H1 (cell line): ENCODE measurements at regions not wholly inside any gene's neighbourhood (a gene's known extent, or its start where the extent isn't known, plus 50 kb on each side); places are given as distances from the start of the nearest gene placed in this dataset.

Experiments used
- CTCF ChIA-PET: fragments of 300-600 bp; sonication (Branson Sonifier 250); formaldehyde crosslinking; loops from one replicate; lab custom pipeline; 2021; ENCODE audit not compliant: partially characterized antibody; lab: Charles Lee
- POLR2A ChIA-PET: fragments of 300-600 bp; sonication (Branson Sonifier 250); formaldehyde crosslinking; loops from one replicate; lab custom pipeline; 2021; ENCODE audit warnings: inconsistent platforms; ENCODE audit not compliant: partially characterized antibody; lab: Charles Lee
- DNase-seq, 2 experiments: peaks; one replicate each; pipeline versions ENCODE4 v3.0.0 to v3.0.0-alpha.2; 2010 to 2022; ENCODE audit warnings: low spot score in 2 of 2, low read depth in 1 of 2, mixed read lengths in 1 of 2
- FAIRE-seq: peaks from 2 replicates; lab custom pipeline; 2011; peaks lifted over from hg19 to GRCh38; lab: Jason Lieb, UNC
- H2AFZ ChIP-seq: 2 replicates; pipeline ENCODE4 v1.8.1; 2012; ENCODE audit warnings: low read length, inconsistent platforms
- H2AK5ac ChIP-seq: 2 replicates; pipeline ENCODE4 v1.6.1; 2013; ENCODE audit warnings: low read depth, low read length
- H2BK120ac ChIP-seq: replicated peaks from 2 replicates; pipeline ENCODE3; 2013; ENCODE audit warnings: low read depth, low read length, inconsistent platforms
- H2BK12ac ChIP-seq: 2 replicates; pipeline ENCODE4 v1.6.1; 2013; ENCODE audit warnings: low read depth, low read length
- H2BK15ac ChIP-seq: 2 replicates; pipeline ENCODE4 v1.6.1; 2013; ENCODE audit warnings: low read length
- H2BK20ac ChIP-seq: 2 replicates; pipeline ENCODE4 v1.6.1; 2013; ENCODE audit warnings: low read length
- H2BK5ac ChIP-seq: 2 replicates; pipeline ENCODE4 v1.6.1; 2013; ENCODE audit warnings: low read depth, low read length
- H3K14ac ChIP-seq: 2 replicates; pipeline ENCODE4 v1.6.1; 2013; ENCODE audit warnings: inconsistent platforms; ENCODE audit not compliant: insufficient read length
- H3K18ac ChIP-seq: 2 replicates; pipeline ENCODE4 v1.6.1; 2013; ENCODE audit warnings: low read length; ENCODE audit errors: extremely low read depth
- H3K23ac ChIP-seq: 2 replicates; pipeline ENCODE4 v1.6.1; 2013; ENCODE audit warnings: inconsistent platforms; ENCODE audit not compliant: insufficient read length
- H3K23me2 ChIP-seq: 2 replicates; pipeline ENCODE4 v1.6.1; 2013; ENCODE audit warnings: low read depth, low read length
- H3K27ac ChIP-seq: 2 replicates; pipeline ENCODE4 v1.6.1; 2011; ENCODE audit warnings: low read depth, low read length, inconsistent platforms
- H3K27me3 ChIP-seq, 4 experiments: replicated peaks in 1 of 4; 1 replicate in 1 of 4; 2 replicates in 3 of 4; pipeline versions ENCODE4 v1.6.1 to v1.8.1; 2011 to 2013; ENCODE audit warnings: low read length in 3 of 4, mild to moderate bottlenecking in 3 of 4, inconsistent platforms in 2 of 4, mixed read lengths in 2 of 4, moderate library complexity in 1 of 4; ENCODE audit not compliant: control insufficient read depth in 3 of 4, insufficient read depth in 3 of 4; ENCODE audit errors: extremely low read depth in 1 of 4
- H3K36me3 ChIP-seq, 4 experiments: 2 replicates each; pipeline versions ENCODE4 v1.6.1 to v1.8.1; 2011 to 2013; ENCODE audit warnings: mild to moderate bottlenecking in 4 of 4, low read length in 3 of 4, moderate library complexity in 2 of 4, control low read depth in 1 of 4, inconsistent platforms in 1 of 4; ENCODE audit not compliant: insufficient read depth in 4 of 4, control insufficient read depth in 2 of 4
- H3K4ac ChIP-seq: replicated peaks from 2 replicates; pipeline ENCODE3; 2013; ENCODE audit warnings: low read length, low read depth, mixed read lengths, inconsistent platforms; ENCODE audit not compliant: insufficient read length
- H3K4me1 ChIP-seq, 4 experiments: replicated peaks in 1 of 4; 1 replicate in 1 of 4; 2 replicates in 3 of 4; pipeline versions ENCODE4 v1.6.1 to v1.8.1; 2011 to 2013; ENCODE audit warnings: low read length in 3 of 4, inconsistent platforms in 2 of 4, mixed read lengths in 1 of 4; ENCODE audit not compliant: insufficient read depth in 4 of 4, control insufficient read depth in 3 of 4
- H3K4me2 ChIP-seq, 2 experiments: 2 replicates each; pipeline versions ENCODE4 v1.6.1 to v1.8.1; 2011 to 2013; ENCODE audit warnings: low read depth in 2 of 2, low read length in 2 of 2, control low read depth in 1 of 2, inconsistent platforms in 1 of 2, mild to moderate bottlenecking in 1 of 2; ENCODE audit not compliant: insufficient read depth in 1 of 2
- H3K4me3 ChIP-seq, 4 experiments: fragments of 200-600, 300-600 bp in 1 of 4; sonication (generic), shearing (Covaris generic), sonication (Bioruptor Twin) in 1 of 4; 2 replicates each; pipeline versions ENCODE4 v1.5.1 to v1.8.1; 2011 to 2016; ENCODE audit warnings: low read length in 4 of 4, low read depth in 3 of 4, control low read depth in 2 of 4, inconsistent platforms in 2 of 4, mild to moderate bottlenecking in 2 of 4, mixed read lengths in 1 of 4, moderate library complexity in 1 of 4; ENCODE audit not compliant: insufficient read depth in 2 of 4; ENCODE audit errors: extremely low read depth in 1 of 4
- H3K56ac ChIP-seq: replicated peaks from 2 replicates; pipeline ENCODE3; 2013; ENCODE audit warnings: low read depth, mild to moderate bottlenecking, mixed read lengths, low read length, inconsistent platforms; ENCODE audit not compliant: insufficient read length
- H3K79me1 ChIP-seq: 2 replicates; pipeline ENCODE4 v1.6.1; 2013; ENCODE audit warnings: low read depth, low read length, control low read depth
- H3K79me2 ChIP-seq, 2 experiments: 2 replicates each; pipeline versions ENCODE4 v1.6.1 to v1.8.1; 2012 to 2013; ENCODE audit warnings: low read length in 2 of 2, mild to moderate bottlenecking in 2 of 2, inconsistent platforms in 1 of 2; ENCODE audit not compliant: insufficient read depth in 2 of 2, control insufficient read depth in 1 of 2
- H3K9ac ChIP-seq, 4 experiments: replicated peaks in 1 of 4; 1 replicate in 1 of 4; 2 replicates in 3 of 4; pipeline versions ENCODE4 v1.6.1 to v1.8.1; 2011 to 2013; ENCODE audit warnings: low read depth in 3 of 4, low read length in 3 of 4, control low read depth in 2 of 4, mild to moderate bottlenecking in 2 of 4, moderate library complexity in 2 of 4, inconsistent platforms in 1 of 4; ENCODE audit errors: extremely low read depth in 1 of 4
- H3K9me3 ChIP-seq, 2 experiments: 2 replicates each; pipeline versions ENCODE4 v1.6.1 to v1.8.1; 2012 to 2013; ENCODE audit warnings: mild to moderate bottlenecking in 2 of 2, moderate library complexity in 2 of 2, control low read depth in 1 of 2, inconsistent platforms in 1 of 2, low read depth in 1 of 2, low read length in 1 of 2, mixed read lengths in 1 of 2; ENCODE audit not compliant: insufficient read depth in 2 of 2
- H4K20me1 ChIP-seq, 2 experiments: replicated peaks in 1 of 2; 2 replicates each; pipeline versions ENCODE3 to v1.8.1; 2011 to 2013; ENCODE audit warnings: inconsistent platforms in 2 of 2, low read length in 2 of 2, mild to moderate bottlenecking in 1 of 2; ENCODE audit not compliant: insufficient read depth in 2 of 2, control insufficient read depth in 1 of 2
- H4K5ac ChIP-seq: 2 replicates; pipeline ENCODE4 v1.6.1; 2013; ENCODE audit warnings: low read length, low read depth, mixed read lengths, inconsistent platforms; ENCODE audit not compliant: insufficient read length
- H4K8ac ChIP-seq: 2 replicates; pipeline ENCODE4 v1.8.0; 2013; ENCODE audit warnings: mild to moderate bottlenecking, moderate library complexity, low read length, inconsistent platforms; ENCODE audit not compliant: insufficient read depth; ENCODE audit errors: extremely low read depth
- H4K91ac ChIP-seq: replicated peaks from 2 replicates; pipeline ENCODE3; 2013; ENCODE audit warnings: low read length, mixed read lengths, inconsistent platforms; ENCODE audit not compliant: insufficient read length
- BRCA1 ChIP-seq: IDR thresholded peaks from 2 replicates; pipeline ENCODE4 v1.6.1; 2012; ENCODE audit warnings: low read depth, low read length, improper control_type of control experiment
- E2F6 ChIP-seq: IDR thresholded peaks from 2 replicates; pipeline ENCODE4 v1.6.1; 2012; ENCODE audit warnings: inconsistent platforms
- EZH2 ChIP-seq: fragments of 200-600 bp; sonication (generic); IDR thresholded peaks from 2 replicates; pipeline ENCODE4 v1.7.1; 2012; ENCODE audit warnings: low read depth, mild to moderate bottlenecking, moderate library complexity, low read length, inconsistent platforms; ENCODE audit not compliant: severe bottlenecking
- JUN ChIP-seq: IDR thresholded peaks from 2 replicates; pipeline ENCODE4 v1.6.1; 2011; ENCODE audit warnings: low read depth, mild to moderate bottlenecking, improper control_type of control experiment, low read length
- NANOG ChIP-seq: IDR thresholded peaks from 2 replicates; pipeline ENCODE4 v1.6.1; 2011; ENCODE audit warnings: low read length, low read depth, mild to moderate bottlenecking, inconsistent platforms; ENCODE audit not compliant: insufficient read depth, poor library complexity, severe bottlenecking
- PHF8 ChIP-seq: fragments of 200-600 bp; sonication (generic); conservative IDR thresholded peaks from 2 replicates; pipeline ENCODE4 v1.7.1; 2012; ENCODE audit warnings: low read depth, mild to moderate bottlenecking, inconsistent platforms, low read length, moderate library complexity
- POLR2A ChIP-seq, 2 experiments: IDR thresholded peaks; 1 replicate in 1 of 2; 2 replicates in 1 of 2; pipeline ENCODE4 v1.6.1; 2011; ENCODE audit warnings: low read depth in 2 of 2, low read length in 2 of 2, mild to moderate bottlenecking in 2 of 2; ENCODE audit errors: control extremely low read depth in 1 of 2
- SAP30 ChIP-seq: fragments of 300-600 bp; sonication (generic); IDR thresholded peaks from 2 replicates; pipeline ENCODE4 v1.7.1; 2012; ENCODE audit warnings: low read length, moderate library complexity, mild to moderate bottlenecking, inconsistent platforms; ENCODE audit not compliant: insufficient read depth, insufficient replicate concordance
- SUZ12 ChIP-seq: fragments of 200-600 bp; sonication (generic); IDR thresholded peaks from 2 replicates; pipeline ENCODE4 v1.6.1; 2012; ENCODE audit warnings: mild to moderate bottlenecking, inconsistent platforms, low read length, moderate library complexity, mixed read lengths
- WGBS, 2 experiments: shearing (Covaris generic) in 1 of 2; methylation state at CpG; one replicate each; pipeline versions ENCODE4 v1.1.6 to v1.1.7; 2013 to 2015; ENCODE audit warnings: low lambda C conversion rate in 2 of 2, mixed read lengths in 2 of 2, inconsistent platforms in 1 of 2, low coverage in 1 of 2, missing lambda C conversion rate in 1 of 2; ENCODE audit not compliant: insufficient replicate concordance in 2 of 2, insufficient coverage in 1 of 2, insufficient read length in 1 of 2; ENCODE audit errors: extremely low coverage in 1 of 2, missing lambda C conversion rate in 1 of 2; 5-methylcytosine and 5-hydroxymethylcytosine counted together

- 84% methylated on average over 1 of the region's 1 CpG; no CpG with 5 or more reads in 1 of the 2 experiments for WGBS, 2 experiments
- H3K79me1 ChIP-seq: no peaks in the 10 kb centered on the region
- no peaks in the 10 kb centered on the region for H3K23me2 ChIP-seq
- H3K4me1 ChIP-seq: no peaks in the 10 kb centered on the region
- no peak overlapping the region for H4K8ac ChIP-seq
- no peak overlapping the region for H4K5ac ChIP-seq
- no peak overlapping the region for H4K91ac ChIP-seq
- H3K9ac ChIP-seq: no peak overlapping the region
- H3K27me3 ChIP-seq: no peaks in the 10 kb centered on the region
- no peak overlapping the region for H3K18ac ChIP-seq
- POLR2A ChIA-PET: no interaction called here
- H3K9me3 ChIP-seq: no peaks in the 10 kb centered on the region
- no peak overlapping the region for H3K23ac ChIP-seq
- H3K36me3 ChIP-seq: no peaks in the 10 kb centered on the region
- no peak overlapping the region for H2BK20ac ChIP-seq
- H2BK12ac ChIP-seq: no peak overlapping the region
- no peak overlapping the region for H2BK120ac ChIP-seq
- DNase-seq (no peak), FAIRE-seq (no peak)
- H2AK5ac ChIP-seq: no peak overlapping the region
- no peaks in the 10 kb centered on the region for H3K79me2 ChIP-seq
- no peak overlapping the region for H2BK15ac ChIP-seq
- TF ChIP-seq POLR2A (IDR thresholded peaks at IDR 0.05; ENCODE audit: control extremely low read depth in 1 of 2, low read depth in 2 of 2, low read length in 2 of 2) (no peak), JUN (no peak), SUZ12 (no peak), EZH2 (no peak), NANOG (no peak), SAP30 (no peak), PHF8 (no peak), BRCA1 (no peak), E2F6 (no peak)
- TF ChIP-seq, all 59 proteins: peak for 0
- Histone ChIP-seq H3K56ac (no peak overlapping the region), H3K4ac (no peak overlapping the region), H3K14ac (no peak overlapping the region), H2AFZ (no peak overlapping the region), H4K20me1 (no peaks in the 10 kb centered on the region), H3K27ac (no peak overlapping the region), H2BK5ac (no peak overlapping the region), H3K4me3 (no peak overlapping the region), H3K4me2 (no peak overlapping the region)
- CTCF ChIA-PET: no interaction called here
Observed at GRCh38 chr4:63788271-63788670, 621.0 kb downstream of the TECRL start.
